ENCODE measurements at regions not wholly inside any gene's neighbourhood (a gene's known extent, or its start where the extent isn't known, plus 50 kb on each side); places are given as distances from the start of the nearest gene placed in this dataset.
"Not testable (repeated sequence)": the region's sequence is repeated elsewhere in the genome, so short reads cannot be mapped to it uniquely, and the experiment has no call there.

- no peak for DNase-seq (ENCODE audit: low read depth in 2 of 2)
Measured at GRCh38 chr11:87463486-87464102, 425.9 kb downstream of the TMEM135 start.

GRCh38 chr11:87462171-87462570 lies 424.4 kb downstream of the TMEM135 start:
- DNase-seq (ENCODE audit: low read depth in 2 of 2): no peak

- DNase-seq (ENCODE audit: low read depth in 2 of 2): no peak
Measured at GRCh38 chr11:87460842-87461637, 423.3 kb downstream of the TMEM135 start.

- no peak for DNase-seq (ENCODE audit: low read depth in 2 of 2)
Measured at GRCh38 chr11:87460279-87460678, 422.5 kb downstream of the TMEM135 start.

- no peak for DNase-seq (ENCODE audit: low read depth in 2 of 2)
Measured at GRCh38 chr11:87459351-87459750, 421.6 kb downstream of the TMEM135 start.

- DNase-seq (ENCODE audit: low read depth in 2 of 2): no peak
Measured at GRCh38 chr11:87456499-87456898, 418.8 kb downstream of the TMEM135 start.

GRCh38 chr11:87455180-87455579 lies 417.4 kb downstream of the TMEM135 start:
- no peak for DNase-seq (ENCODE audit: low read depth in 2 of 2)

- no peak for DNase-seq (ENCODE audit: low read depth in 2 of 2)
Measured at GRCh38 chr11:87454241-87454640, 416.5 kb downstream of the TMEM135 start.

GRCh38 chr11:87453531-87454089 lies 415.9 kb downstream of the TMEM135 start:
- DNase-seq (ENCODE audit: low read depth in 2 of 2): no peak

- not testable (repeated sequence) for DNase-seq (ENCODE audit: low read depth in 2 of 2)
Measured at GRCh38 chr11:87452025-87452424, 414.3 kb downstream of the TMEM135 start.

GRCh38 chr11:87451395-87451794 lies 413.7 kb downstream of the TMEM135 start:
- DNase-seq (ENCODE audit: low read depth in 2 of 2): no peak

GRCh38 chr11:87447606-87448005 lies 409.9 kb downstream of the TMEM135 start:
- DNase-seq (ENCODE audit: low read depth in 2 of 2): no peak

GRCh38 chr11:87444993-87445392 lies 407.3 kb downstream of the TMEM135 start:
- DNase-seq (ENCODE audit: low read depth in 2 of 2): no peak

- no peak for DNase-seq (ENCODE audit: low read depth in 2 of 2)
Measured at GRCh38 chr11:87443707-87444106, 406.0 kb downstream of the TMEM135 start.

- DNase-seq (ENCODE audit: low read depth in 2 of 2): no peak
Measured at GRCh38 chr11:87440076-87440770, 402.5 kb downstream of the TMEM135 start.

- no peak for DNase-seq (ENCODE audit: low read depth in 2 of 2)
Measured at GRCh38 chr11:87438416-87438815, 400.7 kb downstream of the TMEM135 start.

GRCh38 chr11:87437844-87438223 lies 400.1 kb downstream of the TMEM135 start:
- DNase-seq (ENCODE audit: low read depth in 2 of 2): no peak

GRCh38 chr11:87437133-87437843 lies 399.6 kb downstream of the TMEM135 start:
- DNase-seq (ENCODE audit: low read depth in 2 of 2): no peak

GRCh38 chr11:87432022-87432421 lies 394.3 kb downstream of the TMEM135 start:
- DNase-seq (ENCODE audit: low read depth in 2 of 2): no peak

- DNase-seq (ENCODE audit: low read depth in 2 of 2): no peak
Measured at GRCh38 chr11:87431392-87431791, 393.7 kb downstream of the TMEM135 start.

GRCh38 chr11:87430821-87431220 lies 393.1 kb downstream of the TMEM135 start:
- no peak for DNase-seq (ENCODE audit: low read depth in 2 of 2)

GRCh38 chr11:87429996-87430395 lies 392.3 kb downstream of the TMEM135 start:
- DNase-seq (ENCODE audit: low read depth in 2 of 2): no peak
